Occipital lobe (tissue), 1 donor: ENCODE measurements at regions not wholly inside any gene's neighbourhood (a gene's known extent, or its start where the extent isn't known, plus 50 kb on each side); places are given as distances from the start of the nearest gene placed in this dataset.
"Not testable (repeated sequence)": the region's sequence is repeated elsewhere in the genome, so short reads cannot be mapped to it uniquely, and the experiment has no call there.

Experiments
- DNase-seq: peaks from one replicate; lab custom pipeline; 2025; lab: John Stamatoyannopoulos, UW

DNA sequence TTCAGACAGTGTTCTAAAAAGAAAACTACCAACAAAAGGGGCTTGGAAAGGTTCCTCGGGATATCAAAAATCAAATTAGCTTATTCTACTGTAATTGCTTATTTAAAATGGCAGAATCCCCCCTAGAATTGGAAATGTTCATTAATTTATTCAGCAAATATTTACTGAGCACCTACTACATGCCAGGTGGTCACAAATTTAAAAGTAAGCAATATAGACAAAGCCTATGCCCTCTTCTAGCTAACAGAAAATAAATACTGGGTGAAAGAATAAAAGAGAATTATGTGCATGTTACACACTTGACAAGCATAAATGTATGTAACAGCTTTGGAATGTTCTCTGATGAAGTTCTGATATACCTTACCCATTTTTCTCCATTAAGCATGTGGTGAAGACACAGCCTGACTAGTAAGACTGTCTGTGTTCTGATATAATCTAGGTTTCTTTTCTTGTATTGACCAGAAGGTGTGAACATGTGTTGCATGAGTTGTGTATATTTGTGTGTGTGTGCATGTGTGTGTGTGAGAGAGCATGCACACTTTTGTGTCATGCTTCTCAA, 606.7 kb upstream of the CITED2 start:
- DNase-seq = no peak

DNA sequence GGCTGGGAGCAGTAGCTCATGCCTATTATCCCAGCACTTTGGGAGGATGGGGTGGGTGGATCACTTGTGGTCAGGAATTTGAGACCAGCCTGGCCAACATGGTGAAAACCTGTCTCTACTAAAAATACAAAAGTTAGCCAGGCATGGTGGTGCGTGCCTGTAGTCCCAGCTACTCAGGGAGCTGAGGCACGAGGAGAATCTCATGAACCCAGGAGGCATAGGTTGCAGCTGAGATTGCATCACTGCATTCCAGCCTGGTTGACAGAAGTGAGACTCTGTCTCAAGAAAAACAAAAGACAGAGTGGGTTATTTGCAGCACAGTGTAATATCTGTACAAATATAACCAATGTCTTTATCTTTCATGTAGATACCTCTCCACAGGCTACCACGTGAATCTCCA, 606.2 kb upstream of the CITED2 start:
- DNase-seq = not testable (repeated sequence)

GRCh38 chr6:139979021-139979725, 604.7 kb upstream of the CITED2 start:
- DNase-seq = no peak

- DNase-seq = no peak
These were observed 603.5 kb upstream of the CITED2 start for GRCh38 chr6:139977887-139978332.

GRCh38 chr6:139973669-139974344, 599.4 kb upstream of the CITED2 start:
- DNase-seq = no peak

GRCh38 chr6:139972116-139972515, 597.7 kb upstream of the CITED2 start:
- DNase-seq = no peak

DNA sequence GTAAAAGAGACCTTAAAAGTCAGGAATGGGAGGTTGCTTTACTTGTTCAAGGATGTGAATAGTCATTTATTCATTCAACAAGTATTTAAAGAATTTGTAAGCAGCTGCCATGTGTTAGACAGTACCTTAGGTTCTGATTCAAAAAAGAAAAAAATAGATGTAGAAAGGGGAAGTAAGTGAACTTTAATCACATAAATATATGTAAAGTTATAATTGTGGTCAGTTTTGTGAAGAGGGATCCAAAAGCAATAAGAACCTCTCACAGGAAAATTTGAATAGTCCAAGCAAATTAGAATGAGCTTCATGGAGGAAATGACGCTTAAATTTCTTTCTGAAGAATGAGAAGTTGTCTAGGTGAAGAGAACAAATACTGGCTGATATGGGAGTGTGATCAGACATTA, 596.1 kb upstream of the CITED2 start:
- DNase-seq = no peak

- no peak for DNase-seq
These were observed 593.0 kb upstream of the CITED2 start for GRCh38 chr6:139967497-139967896.

DNA sequence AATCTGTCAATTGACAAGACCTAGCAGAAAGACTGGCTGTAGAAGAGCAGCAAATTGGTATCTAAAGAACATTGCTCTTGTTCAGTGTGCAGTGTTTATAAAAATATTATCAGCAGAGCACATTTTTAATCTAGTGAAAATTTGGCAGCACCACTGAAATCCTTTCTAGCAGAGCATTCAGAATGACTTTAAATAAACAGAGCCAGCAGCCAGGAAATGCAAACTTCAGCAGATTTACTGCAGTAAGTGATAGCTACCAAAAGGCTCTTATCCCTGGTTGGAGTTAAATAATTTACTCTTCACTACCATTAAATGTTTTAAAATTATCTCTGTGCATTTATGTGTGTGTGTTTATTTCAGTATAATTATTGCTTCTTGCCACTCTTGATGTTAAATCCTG, 590.9 kb upstream of the CITED2 start:
- no peak for DNase-seq

GRCh38 chr6:139964737-139965136, 590.3 kb upstream of the CITED2 start:
- no peak for DNase-seq

DNA sequence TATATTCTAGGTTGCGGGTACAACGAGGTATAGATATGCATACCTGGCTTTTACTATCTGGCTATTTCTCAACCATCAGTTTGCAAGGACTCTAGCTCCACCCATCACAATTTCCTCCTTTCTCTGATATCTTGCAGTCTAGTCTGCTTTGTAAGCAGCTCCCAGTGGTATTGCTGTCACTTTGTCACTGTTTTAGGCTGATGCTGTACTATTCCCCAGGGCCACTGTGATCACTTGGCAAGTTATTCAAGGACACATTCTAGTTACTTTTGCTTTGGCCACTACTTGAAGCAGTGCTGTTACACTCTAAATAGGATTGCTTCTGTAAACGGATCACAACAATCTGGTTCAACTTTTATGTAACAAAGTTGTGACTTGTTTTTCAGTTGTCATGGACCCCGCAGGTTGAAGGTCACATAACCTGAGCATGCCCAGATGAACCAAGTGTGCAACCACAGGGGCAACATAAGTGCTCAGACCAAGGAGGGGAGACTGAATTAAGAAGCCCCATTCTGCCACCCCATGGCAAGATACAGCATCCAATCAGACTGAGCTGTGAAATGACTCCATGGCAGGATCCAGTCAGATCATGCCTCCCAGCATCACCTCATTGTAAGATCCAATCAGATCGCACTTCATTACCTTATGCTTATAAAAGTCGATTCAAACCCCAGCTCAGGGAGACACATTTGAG, 588.4 kb upstream of the CITED2 start:
- no peak for DNase-seq

GRCh38 chr6:139961190-139961589, 586.7 kb upstream of the CITED2 start:
- DNase-seq = no peak

DNA sequence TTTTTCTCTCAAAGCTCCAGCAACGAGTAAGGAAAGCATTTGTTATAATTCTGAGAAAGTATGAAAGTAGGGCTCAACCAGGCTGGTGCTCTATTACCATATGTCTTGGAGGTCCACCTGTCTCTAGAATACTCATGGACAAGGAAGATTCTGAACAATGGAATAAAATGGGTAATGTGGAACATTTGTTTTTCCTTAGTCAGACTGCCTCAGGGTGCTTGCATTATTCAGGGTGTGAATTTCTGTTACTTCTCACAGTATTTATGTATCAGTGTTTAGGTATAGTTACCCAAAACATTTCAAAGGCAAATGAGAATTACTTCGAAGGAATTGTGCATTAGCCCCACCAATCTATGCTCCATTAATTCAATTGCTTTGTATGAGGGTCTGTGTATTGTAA, 586.2 kb upstream of the CITED2 start:
- no peak for DNase-seq

DNA sequence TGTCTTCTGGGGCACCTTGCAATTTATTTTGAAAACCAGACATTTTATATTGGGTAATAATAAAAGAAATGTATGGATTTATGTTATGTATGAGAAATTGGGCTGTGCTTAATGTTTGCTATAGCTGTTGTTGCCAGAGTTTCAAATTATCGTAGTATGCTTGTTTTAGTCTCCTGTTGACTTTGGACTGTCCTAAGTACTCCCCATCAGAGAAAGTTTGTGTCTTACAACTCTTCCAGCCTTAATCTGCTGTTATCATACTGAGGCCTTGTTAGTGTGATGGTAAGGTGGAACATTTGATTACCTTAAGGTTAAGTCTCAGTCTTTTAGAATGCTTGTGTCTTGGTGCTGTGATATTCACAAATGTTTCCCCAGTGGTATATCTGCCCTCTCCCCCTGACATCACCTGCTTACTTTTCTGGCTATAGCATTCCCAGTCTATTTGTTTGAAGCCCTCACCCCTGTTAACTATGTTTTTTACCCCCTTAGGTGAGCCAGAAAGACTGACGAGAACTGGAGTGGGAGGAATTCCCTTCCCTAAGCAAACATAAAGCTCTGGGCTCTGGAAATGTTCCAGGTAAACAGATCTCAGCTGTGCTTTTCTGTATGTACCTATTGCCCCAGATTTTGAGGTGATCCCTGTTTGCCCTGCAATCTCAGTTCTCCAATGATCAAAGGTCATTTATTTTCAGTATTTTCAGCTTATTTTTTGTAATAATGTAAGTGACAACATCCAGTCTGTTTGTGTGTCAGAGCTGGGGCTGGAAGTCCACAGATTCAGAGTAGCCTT, 581.1 kb upstream of the CITED2 start:
- no peak for DNase-seq

DNA sequence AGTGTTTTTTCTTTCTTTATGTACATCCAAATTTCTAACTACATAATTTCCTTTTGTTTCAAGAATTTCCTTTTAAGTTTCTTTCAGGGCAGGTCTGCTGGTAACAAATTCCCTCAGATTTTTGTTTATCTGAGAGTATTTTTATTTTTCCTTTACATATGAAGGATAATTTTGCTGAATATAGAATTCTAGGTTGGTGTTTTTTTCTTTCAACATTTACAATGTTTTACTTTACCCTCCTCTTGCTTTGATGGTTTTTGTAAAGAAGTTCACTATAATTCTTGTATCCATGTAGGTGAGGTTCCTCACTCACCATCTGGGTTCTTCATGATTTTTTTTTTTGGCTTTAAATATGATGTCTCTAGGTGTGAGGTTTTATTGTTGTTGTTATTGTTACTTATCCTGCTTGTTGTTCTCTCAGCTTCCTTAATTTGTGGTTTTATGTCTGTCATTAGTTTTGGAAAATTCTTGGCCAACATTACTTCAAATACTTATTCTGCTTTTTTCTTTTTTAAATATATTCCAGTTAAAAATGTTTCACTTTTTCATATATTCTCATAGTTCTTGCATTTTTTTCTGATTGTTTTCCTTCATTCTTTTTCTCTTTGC, 580.1 kb upstream of the CITED2 start:
- DNase-seq = no peak

- DNase-seq = not testable (repeated sequence)
These were observed 579.3 kb upstream of the CITED2 start for GRCh38 chr6:139953780-139954179.

- DNase-seq = no peak
These were observed 576.7 kb upstream of the CITED2 start for GRCh38 chr6:139951172-139951571.

DNA sequence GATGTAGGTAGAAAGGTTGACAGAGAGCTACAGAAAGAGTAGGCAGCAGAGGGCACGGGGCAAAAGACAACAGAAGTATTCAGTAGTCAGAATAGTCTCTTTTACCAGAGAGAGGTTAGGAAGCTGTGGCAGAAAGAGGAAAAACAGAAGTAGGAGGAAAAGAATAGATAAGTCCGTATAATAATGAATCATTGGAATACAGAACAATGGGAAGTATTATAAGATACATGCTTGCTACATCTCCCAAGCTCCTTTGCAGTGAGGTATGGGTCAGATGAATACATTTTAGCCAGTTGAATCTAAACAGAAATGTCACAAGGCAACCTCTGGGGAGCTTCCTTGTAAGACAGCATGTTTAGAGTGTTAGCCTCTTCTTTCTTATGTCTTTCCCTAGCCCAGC, 570.5 kb upstream of the CITED2 start:
- no peak for DNase-seq

DNA sequence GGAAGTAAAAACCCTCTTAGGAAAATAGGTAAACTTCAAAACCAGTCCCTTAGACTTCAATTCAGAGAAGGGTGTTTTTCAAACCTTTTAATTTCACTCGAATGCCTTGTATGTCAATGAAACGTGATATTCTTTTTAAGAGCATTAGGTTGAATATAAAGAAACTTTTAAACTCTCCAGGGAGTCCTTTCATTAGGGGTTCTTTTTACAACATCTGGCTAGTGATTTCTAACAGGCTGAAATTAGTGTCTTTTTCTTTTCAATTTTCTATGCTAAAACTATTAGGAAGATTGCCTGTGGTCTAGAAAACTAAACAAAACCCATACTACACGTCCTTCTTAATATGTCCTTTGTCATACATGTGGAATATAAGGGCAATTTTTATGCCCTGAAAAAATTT, 569.7 kb upstream of the CITED2 start:
- DNase-seq = no peak

DNA sequence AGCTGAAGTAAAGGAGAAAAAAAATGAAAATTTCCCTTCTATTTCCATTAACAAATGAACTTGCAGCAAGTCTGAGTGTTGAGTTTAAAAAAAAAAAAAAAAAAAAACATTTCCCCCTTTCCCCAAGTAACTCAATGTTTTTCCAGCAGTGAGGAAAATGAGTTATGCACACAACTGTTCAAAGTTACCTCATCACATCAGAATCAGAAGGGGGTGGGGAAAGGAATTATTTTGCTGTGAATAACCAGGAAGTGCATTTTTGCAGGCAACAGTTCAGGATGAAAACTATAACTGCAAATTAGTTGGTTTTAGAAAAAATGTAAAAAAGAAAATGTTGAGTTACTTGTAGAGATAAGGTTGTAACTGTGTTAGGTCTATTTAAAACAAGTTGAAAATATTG, 568.9 kb upstream of the CITED2 start:
- DNase-seq = no peak

DNA sequence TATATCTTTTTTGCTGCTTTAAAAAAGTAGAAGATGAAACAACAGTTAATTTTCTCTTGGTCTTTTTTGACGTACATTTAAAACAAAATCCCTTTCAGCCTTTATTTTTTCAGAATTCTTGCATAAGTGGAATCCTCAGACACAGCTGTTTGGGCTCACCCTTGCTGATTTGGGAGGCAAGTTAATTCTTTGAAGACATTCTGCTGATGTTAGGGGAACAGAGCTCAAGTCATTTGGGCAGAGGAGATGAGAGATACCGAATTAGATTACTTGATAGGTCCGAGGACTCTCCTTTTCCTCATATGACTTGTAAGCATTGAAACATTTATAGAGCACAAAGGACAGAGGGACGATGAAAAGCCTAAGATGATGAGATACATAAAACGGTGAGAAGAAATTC, 567.9 kb upstream of the CITED2 start:
- DNase-seq = no peak
